ENCODE measurements at regions not wholly inside any gene's neighbourhood (a gene's known extent, or its start where the extent isn't known, plus 50 kb on each side); places are given as distances from the start of the nearest gene placed in this dataset.
A peak's percentile ranks its signal among the peaks of the same experiment; 100 is the strongest.

DNA sequence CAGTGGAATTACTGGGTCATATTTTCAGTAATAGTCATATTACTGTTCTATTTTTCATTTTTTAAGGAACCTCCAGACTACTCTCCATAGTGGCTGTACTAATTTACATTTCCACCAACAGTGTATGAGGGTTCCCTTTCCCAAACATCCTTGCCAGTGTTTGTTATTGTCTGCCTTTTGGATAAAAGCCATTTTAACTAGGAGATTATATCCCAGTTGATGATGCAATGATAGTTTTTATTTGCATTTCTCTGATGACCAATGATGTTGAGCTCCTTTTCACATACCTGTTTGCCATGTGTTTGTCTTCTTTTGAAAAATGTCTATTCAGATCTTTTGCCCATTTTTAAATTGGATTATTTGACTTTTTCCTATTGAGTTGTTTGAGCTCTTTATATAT, 410.8 kb downstream of the TTLL7 start:
- Histone ChIP-seq H3K9me3 (ENCODE audit: low read length) (no peaks in the 10 kb centered on the region), H3K4me2 (ENCODE audit: low read length) (no peak overlapping the region)

GRCh38 chr1:83583351-83584014, 415.4 kb downstream of the TTLL7 start:
- no peak overlapping the region for H3K4me3 ChIP-seq (ENCODE audit: low read depth, low read length, poor library complexity, severe bottlenecking)

More for the DNA sequence above, 410.8 kb downstream of the TTLL7 start:
- Histone ChIP-seq H2AFZ (ENCODE audit: low read length) (no peak overlapping the region), H3K79me2 (ENCODE audit: insufficient read depth, low read length) (no peaks in the 10 kb centered on the region), H3K9ac (ENCODE audit: low read length) (no peak overlapping the region), H3K36me3 (ENCODE audit: insufficient read depth, low read length) (no peaks in the 10 kb centered on the region), H4K20me1 (ENCODE audit: insufficient read depth, low read length) (no peaks in the 10 kb centered on the region), H3K27me3 (ENCODE audit: insufficient read depth, low read length) (no peaks in the 10 kb centered on the region), H3K9me2 (ENCODE audit: low read depth, low read length) (no peaks in the 10 kb centered on the region), H3K4me3 (ENCODE audit: low read depth, low read length, poor library complexity, severe bottlenecking) (no peak overlapping the region), H3K4me1 (ENCODE audit: insufficient read depth, low read length, severe bottlenecking) (no peaks in the 10 kb centered on the region), H3K27ac (ENCODE audit: low read depth, low read length, poor library complexity, severe bottlenecking) (no peak overlapping the region), H3F3A (ENCODE audit: insufficient read depth, low read length) (no peaks in the 10 kb centered on the region)
- TF ChIP-seq EZH2 (IDR thresholded peaks at IDR 0.05; ENCODE audit: borderline replicate concordance, low read length) (no peak), CTCF (IDR thresholded peaks at IDR 0.05; ENCODE audit: low read length) (no peak)

GRCh38 chr1:83581747-83582146, 417.2 kb downstream of the TTLL7 start:
- no peak overlapping the region for H3K9ac ChIP-seq (ENCODE audit: low read length)
- H3F3A ChIP-seq (ENCODE audit: insufficient read depth, low read length) = no peaks in the 10 kb centered on the region
- no peaks in the 10 kb centered on the region for H4K20me1 ChIP-seq (ENCODE audit: insufficient read depth, low read length)
- no peak overlapping the region for H3K4me3 ChIP-seq (ENCODE audit: low read depth, low read length, poor library complexity, severe bottlenecking)
- no peak overlapping the region for H3K4me2 ChIP-seq (ENCODE audit: low read length)
- H3K27ac ChIP-seq (ENCODE audit: low read depth, low read length, poor library complexity, severe bottlenecking) = no peak overlapping the region
- no peaks in the 10 kb centered on the region for H3K27me3 ChIP-seq (ENCODE audit: insufficient read depth, low read length)
- no peaks in the 10 kb centered on the region for H3K36me3 ChIP-seq (ENCODE audit: insufficient read depth, low read length)
- H3K79me2 ChIP-seq (ENCODE audit: insufficient read depth, low read length) = no peaks in the 10 kb centered on the region
- no peak for TF ChIP-seq EZH2 (IDR thresholded peaks at IDR 0.05; ENCODE audit: borderline replicate concordance, low read length)
- no peak for TF ChIP-seq CTCF (IDR thresholded peaks at IDR 0.05; ENCODE audit: low read length)
- H2AFZ ChIP-seq (ENCODE audit: low read length) = no peak overlapping the region
- H3K9me3 ChIP-seq (ENCODE audit: low read length) = 0 out of 2 replicates have a peak, but pooled peaks cover 4% of the 10 kb centered on the region
- no peaks in the 10 kb centered on the region for H3K9me2 ChIP-seq (ENCODE audit: low read depth, low read length)
- no peaks in the 10 kb centered on the region for H3K4me1 ChIP-seq (ENCODE audit: insufficient read depth, low read length, severe bottlenecking)

More at GRCh38 chr1:83583351-83584014, 415.4 kb downstream of the TTLL7 start:
- Histone ChIP-seq H2AFZ (ENCODE audit: low read length) (no peak overlapping the region), H3K9me2 (ENCODE audit: low read depth, low read length) (no peaks in the 10 kb centered on the region), H3K27me3 (ENCODE audit: insufficient read depth, low read length) (no peaks in the 10 kb centered on the region), H3K36me3 (ENCODE audit: insufficient read depth, low read length) (no peaks in the 10 kb centered on the region), H3K79me2 (ENCODE audit: insufficient read depth, low read length) (no peaks in the 10 kb centered on the region), H3K9me3 (ENCODE audit: low read length) (0 out of 2 replicates have a peak, but pooled peaks cover 4% of the 10 kb centered on the region), H3F3A (ENCODE audit: insufficient read depth, low read length) (no peaks in the 10 kb centered on the region), H3K4me2 (ENCODE audit: low read length) (no peak overlapping the region), H3K9ac (ENCODE audit: low read length) (no peak overlapping the region), H3K27ac (ENCODE audit: low read depth, low read length, poor library complexity, severe bottlenecking) (no peak overlapping the region), H4K20me1 (ENCODE audit: insufficient read depth, low read length) (no peaks in the 10 kb centered on the region), H3K4me1 (ENCODE audit: insufficient read depth, low read length, severe bottlenecking) (no peaks in the 10 kb centered on the region)
- TF ChIP-seq CTCF (IDR thresholded peaks at IDR 0.05; ENCODE audit: low read length) (peak; percentile 23; the same call in 1 of the 2 replicates), EZH2 (IDR thresholded peaks at IDR 0.05; ENCODE audit: borderline replicate concordance, low read length) (no peak)
